Panc1 (cell line): ENCODE measurements at regions not wholly inside any gene's neighbourhood (a gene's known extent, or its start where the extent isn't known, plus 50 kb on each side); places are given as distances from the start of the nearest gene placed in this dataset.

Experiments used
- ATAC-seq: fragments of 200-7000 bp; cut with Tn5 transposase; 2 replicates; pipeline ENCODE4 v1.9.1; 2020; ENCODE audit warnings: mild to moderate bottlenecking, moderate library complexity
- BruUV-seq: library from RNA; stranded (reverse); fragments of 400-500 nt; replicated peaks from 2 replicates; lab custom pipeline; 2021; lab: Mats Ljungman, UMichigan
- CTCF ChIA-PET: fragments of 300-600 bp; sonication (Branson Sonifier 250); formaldehyde crosslinking; loops from one replicate; lab custom pipeline; 2022; ENCODE audit warnings: antibody characterized with exemption; lab: Charles Lee
- POLR2A ChIA-PET: fragments of 300-600 bp; sonication (Branson Sonifier 250); formaldehyde crosslinking; loops from one replicate; lab custom pipeline; 2022; ENCODE audit warnings: antibody characterized with exemption; lab: Charles Lee
- DNase-seq: peaks from one replicate; pipeline ENCODE4 v3.0.0-alpha.2; 2010; ENCODE audit warnings: low read depth, low spot score
- H3K27ac ChIP-seq: 2 replicates; pipeline ENCODE4 v1.5.1; 2011; ENCODE audit warnings: mild to moderate bottlenecking, low read length, inconsistent platforms
- H3K27me3 ChIP-seq: fragments of 200-500 bp; sonication (Bioruptor generic); 2 replicates; pipeline ENCODE4 v1.6.0; 2014; ENCODE audit warnings: low read length, inconsistent platforms; ENCODE audit not compliant: control insufficient read depth, insufficient read depth
- H3K36me3 ChIP-seq: fragments of 200-500 bp; sonication (Bioruptor generic); 2 replicates; pipeline ENCODE4 v1.5.1; 2014; ENCODE audit warnings: inconsistent platforms, mild to moderate bottlenecking, low read length, moderate library complexity; ENCODE audit not compliant: control insufficient read depth, insufficient read depth
- H3K4me1 ChIP-seq: 2 replicates; pipeline ENCODE4 v1.5.1; 2011; ENCODE audit warnings: inconsistent platforms, mild to moderate bottlenecking, low read length, moderate library complexity; ENCODE audit not compliant: control insufficient read depth, insufficient read depth
- H3K4me3 ChIP-seq, 2 experiments: 2 replicates each; pipeline ENCODE4 v1.5.1; 2011 to 2012; ENCODE audit warnings: low read depth in 2 of 2, low read length in 2 of 2, mild to moderate bottlenecking in 2 of 2, inconsistent platforms in 1 of 2, moderate library complexity in 1 of 2
- H3K9me3 ChIP-seq: fragments of 200-500 bp; sonication (Bioruptor generic); 2 replicates; pipeline ENCODE4 v1.5.1; 2014; ENCODE audit warnings: low read depth, mild to moderate bottlenecking, inconsistent platforms, low read length, moderate library complexity; ENCODE audit not compliant: control insufficient read depth, insufficient read depth
- CTCF ChIP-seq: fragments of 450-650 bp; IDR thresholded peaks from 2 replicates; pipeline ENCODE4 v1.5.1; 2017; ENCODE audit warnings: mild to moderate bottlenecking
- POLR2AphosphoS5 ChIP-seq: IDR thresholded peaks from 2 replicates; pipeline ENCODE4 v1.6.1; 2012; ENCODE audit warnings: mild to moderate bottlenecking, low read depth, low read length, moderate library complexity
- REST ChIP-seq, 2 experiments: IDR thresholded peaks; 2 replicates each; pipeline ENCODE4 v1.6.1; 2011 to 2012; ENCODE audit warnings: low read depth in 2 of 2, control low read depth in 1 of 2, low read length in 1 of 2, mild to moderate bottlenecking in 1 of 2, moderate library complexity in 1 of 2; ENCODE audit not compliant: insufficient read depth in 1 of 2
- SIN3A ChIP-seq: IDR thresholded peaks from 2 replicates; pipeline ENCODE4 v1.6.1; 2012; ENCODE audit warnings: low read depth, mild to moderate bottlenecking, low read length, moderate library complexity, borderline replicate concordance; ENCODE audit not compliant: insufficient read depth
- TCF7L2 ChIP-seq: IDR thresholded peaks from 2 replicates; pipeline ENCODE4 v1.6.1; 2011; ENCODE audit warnings: mild to moderate bottlenecking, low read depth, low read length, inconsistent platforms
- in situ Hi-C: cut with HindIII; loops from 2 replicates; pipeline ENCODE4 v1.10.0; 2016; ENCODE audit warnings: low sequenced_read_pairs, low pct_unique_long_range_greater_than_20kb
- intact Hi-C: fragments of 100-400 bp; cut with micrococcal nuclease; formaldehyde crosslinking; loops from one replicate; pipeline ENCODE4 v1.10.0; 2022; ENCODE audit not compliant: unreplicated experiment

- in situ Hi-C loops (no loop called here), intact Hi-C loops (no loop called here)
- Histone ChIP-seq H3K27me3 (no peaks in the 10 kb centered on the region), H3K9me3 (no peaks in the 10 kb centered on the region), H3K36me3 (no peaks in the 10 kb centered on the region), H3K27ac (no peak overlapping the region), H3K4me1 (no peaks in the 10 kb centered on the region), H3K4me3 (no peak overlapping the region)
- ChIA-PET CTCF (no interaction called here), POLR2A (no interaction called here)
- ATAC-seq (no peak), DNase-seq (no peak)
- TF ChIP-seq REST (IDR thresholded peaks at IDR 0.05; ENCODE audit: insufficient read depth in 1 of 2, low read depth in 2 of 2, low read length in 1 of 2) (no peak), POLR2AphosphoS5 (no peak), SIN3A (no peak), CTCF (no peak), TCF7L2 (no peak)
- no TSS peak for BruUV-seq
Measured at GRCh38 chr18:38221476-38222100, 656.0 kb upstream of the CELF4 start.

GRCh38 chr18:38198956-38199355 lies 633.4 kb upstream of the CELF4 start:
- no peak overlapping the region for H3K4me3 ChIP-seq
- BruUV-seq, result no TSS peak
- intact Hi-C loops (no loop called here), in situ Hi-C loops (no loop called here)
- no peak overlapping the region for H3K27ac ChIP-seq
- H3K4me1 ChIP-seq, result no peaks in the 10 kb centered on the region
- TF ChIP-seq SIN3A (no peak), CTCF (no peak), TCF7L2 (no peak), POLR2AphosphoS5 (no peak), REST (IDR thresholded peaks at IDR 0.05; ENCODE audit: insufficient read depth in 1 of 2, low read depth in 2 of 2, low read length in 1 of 2) (no peak)
- ATAC-seq (no peak), DNase-seq (no peak)
- no peaks in the 10 kb centered on the region for H3K27me3 ChIP-seq
- ChIA-PET CTCF (no interaction called here), POLR2A (no interaction called here)
- no peaks in the 10 kb centered on the region for H3K36me3 ChIP-seq
- no peaks in the 10 kb centered on the region for H3K9me3 ChIP-seq
